Right kidney (tissue), 1 donor: ENCODE measurements at regions not wholly inside any gene's neighbourhood (a gene's known extent, or its start where the extent isn't known, plus 50 kb on each side); places are given as distances from the start of the nearest gene placed in this dataset.
"Not testable (repeated sequence)": the region's sequence is repeated elsewhere in the genome, so short reads cannot be mapped to it uniquely, and the experiment has no call there.

Experiments used
- DNase-seq: peaks from one replicate; pipeline ENCODE4 v3.0.0-alpha.2; 2016

DNA sequence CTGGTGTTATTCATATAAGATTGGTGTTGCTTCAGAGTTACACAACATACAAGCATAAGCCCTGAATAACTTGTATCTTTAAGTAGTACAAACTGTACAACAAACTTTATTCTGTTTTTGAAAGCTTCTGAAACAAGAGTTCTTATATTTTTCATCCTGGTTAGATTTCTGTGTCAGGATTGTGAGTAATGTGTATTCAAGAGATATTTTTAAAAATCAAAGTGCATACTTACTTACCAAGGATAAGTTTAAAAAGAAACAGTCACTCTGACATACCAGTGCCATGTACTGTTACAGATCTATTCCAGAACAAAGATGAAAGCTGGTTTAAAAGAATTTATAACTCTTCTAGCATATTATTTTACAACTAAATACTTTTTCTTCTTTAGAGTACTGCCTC lies 755.1 kb downstream of the ZPLD1 start:
- DNase-seq, result no peak

DNA sequence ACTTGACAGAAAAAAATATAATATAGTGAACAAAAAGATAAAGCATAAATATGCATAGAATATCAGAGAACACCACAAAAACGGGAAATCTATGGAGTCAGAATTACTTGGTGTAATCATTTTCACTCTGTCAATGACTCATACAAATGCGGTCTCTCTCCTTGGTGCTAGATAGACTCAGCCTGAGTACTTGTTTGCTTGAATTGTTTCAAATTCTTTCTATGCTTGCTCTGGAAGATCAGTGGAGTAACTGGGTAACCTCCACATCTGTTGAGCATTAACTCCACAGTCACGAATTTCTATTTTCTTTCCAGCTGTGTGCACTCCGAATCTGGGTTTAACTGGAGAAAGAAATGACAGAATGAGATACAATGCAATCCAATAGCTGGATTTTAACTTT lies 760.4 kb downstream of the ZPLD1 start:
- DNase-seq, result no peak

DNA sequence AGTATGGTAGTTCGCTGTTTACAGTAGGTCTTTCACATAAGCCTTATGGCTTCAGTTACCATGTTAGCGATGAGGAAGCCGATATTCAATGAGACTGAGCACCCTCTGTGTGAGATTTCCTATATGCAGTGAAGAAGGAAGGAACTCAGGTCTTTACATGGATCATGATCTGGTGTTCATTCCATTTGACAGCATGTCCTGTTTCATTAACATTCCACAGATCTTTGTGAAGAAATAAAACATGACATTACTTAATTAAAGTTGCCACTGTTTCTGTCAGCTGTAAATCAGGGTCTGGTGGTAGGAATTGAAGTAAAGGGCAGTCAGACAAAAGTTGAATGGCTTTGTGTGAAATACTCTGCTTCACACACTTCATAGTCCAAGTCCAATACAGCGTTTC lies 768.6 kb downstream of the ZPLD1 start:
- no peak for DNase-seq

DNA sequence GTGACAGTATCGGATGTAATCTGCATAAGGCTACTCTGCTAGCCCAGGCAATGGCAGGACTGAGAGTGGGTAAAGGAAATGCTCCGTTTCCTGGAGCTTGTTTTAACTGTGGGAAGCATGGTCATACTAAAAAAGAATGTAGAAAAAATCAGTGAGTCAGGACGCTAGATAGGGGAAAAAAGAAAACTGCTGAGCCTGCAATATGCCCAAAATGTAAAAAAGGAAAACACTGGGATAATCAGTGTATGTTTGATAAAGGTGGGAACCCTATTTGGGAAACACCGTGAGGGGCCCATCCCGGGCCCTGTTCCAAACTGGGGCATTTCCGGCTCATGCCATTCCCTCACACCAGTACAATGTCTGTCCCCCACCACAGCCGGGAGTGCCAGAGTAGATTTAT lies 775.8 kb downstream of the ZPLD1 start:
- no peak for DNase-seq

DNA sequence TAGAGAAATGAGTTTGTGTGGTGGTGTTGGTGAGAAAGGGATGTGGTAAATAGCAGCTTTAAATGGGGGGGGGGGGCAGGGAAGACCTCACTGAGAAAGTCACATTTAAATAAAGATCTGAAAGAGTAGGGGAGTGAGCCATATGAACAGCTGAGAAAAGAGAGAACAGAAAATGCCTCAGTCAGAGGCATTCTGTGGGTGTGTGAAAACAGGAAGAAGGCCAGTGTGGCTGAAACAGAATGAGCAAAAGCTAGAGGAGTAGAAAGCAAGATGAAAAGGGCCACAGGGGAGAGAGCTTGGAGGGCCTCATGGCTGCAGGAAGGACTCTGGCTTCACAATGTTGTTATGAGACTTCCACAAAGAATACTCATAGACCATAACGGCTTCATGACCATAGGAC lies 783.3 kb downstream of the ZPLD1 start:
- no peak for DNase-seq

DNA sequence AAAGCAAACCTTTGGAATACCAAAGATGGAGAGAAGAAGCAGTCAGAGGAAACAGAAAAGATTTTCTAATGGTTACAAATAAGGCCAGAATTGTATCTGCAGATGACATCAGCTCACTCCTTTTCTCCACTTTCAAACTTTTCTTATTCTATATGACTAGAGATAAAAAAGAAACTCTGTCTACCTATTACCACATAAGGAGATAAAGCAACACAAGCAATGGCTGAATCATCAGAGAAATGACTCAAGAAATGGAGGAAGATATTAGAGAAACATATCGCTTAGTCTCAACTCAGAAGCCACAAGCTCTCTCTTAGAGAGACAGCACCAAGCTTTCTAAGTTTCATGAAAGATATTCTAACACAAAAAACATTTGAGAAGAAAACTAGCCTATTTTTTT lies 784.0 kb downstream of the ZPLD1 start:
- DNase-seq, result no peak

DNA sequence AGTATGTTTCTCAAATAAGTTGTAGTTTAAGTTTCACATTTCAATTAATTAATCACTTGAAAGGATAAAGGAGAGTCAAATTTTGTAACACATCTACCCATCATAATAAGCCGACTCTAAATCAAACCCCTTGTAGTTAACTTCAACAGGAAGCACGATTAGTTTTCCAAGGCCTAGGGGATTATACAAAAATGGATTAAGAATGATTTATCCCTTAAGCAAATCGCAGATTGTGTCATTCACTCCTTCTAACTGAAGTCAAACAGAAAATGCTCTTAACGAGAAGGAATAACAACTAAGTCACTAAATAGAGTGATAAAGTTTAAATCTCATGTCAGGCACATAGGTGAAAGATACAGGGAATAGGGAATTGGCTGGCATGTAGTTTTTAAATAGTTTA lies 792.8 kb downstream of the ZPLD1 start:
- no peak for DNase-seq

DNA sequence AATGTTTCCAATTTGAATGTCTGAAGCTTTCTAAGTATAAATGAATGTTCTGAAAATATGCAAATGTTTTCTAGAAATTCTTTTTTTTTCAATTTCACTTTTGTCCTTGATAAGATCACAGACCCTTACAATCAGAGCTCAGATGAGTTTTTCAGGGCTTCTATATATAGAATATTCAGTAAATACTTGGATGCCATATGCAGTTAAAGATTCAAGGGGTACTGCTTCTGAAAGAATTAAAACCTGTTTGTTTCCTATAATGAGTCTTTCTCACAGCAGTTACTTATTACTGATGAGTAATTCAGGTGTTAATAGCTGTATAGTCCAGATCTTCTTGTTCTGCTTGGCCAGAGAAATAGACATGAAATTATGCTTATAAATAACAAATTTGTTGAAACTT lies 812.6 kb downstream of the ZPLD1 start:
- DNase-seq, result no peak

DNA sequence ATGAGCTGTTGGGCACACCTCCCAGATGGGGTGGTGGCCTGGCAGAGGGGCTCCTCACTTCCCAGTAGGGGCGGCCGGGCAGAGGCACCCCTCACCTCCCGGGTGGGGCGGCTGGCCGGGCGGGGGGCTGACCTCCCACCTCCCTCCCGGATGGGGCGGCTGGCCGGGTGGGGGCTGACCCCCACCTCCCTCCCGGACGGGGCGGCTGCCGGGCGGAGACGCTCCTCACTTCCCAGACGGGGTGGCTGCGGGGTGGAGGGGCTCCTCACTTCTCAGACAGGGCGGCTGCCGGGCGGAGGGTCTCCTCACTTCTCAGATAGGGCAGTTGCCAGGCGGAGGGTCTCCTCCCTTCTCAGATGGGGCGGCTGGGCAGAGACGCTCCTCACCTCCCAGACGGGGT lies 820.0 kb downstream of the ZPLD1 start:
- not testable (repeated sequence) for DNase-seq

DNA sequence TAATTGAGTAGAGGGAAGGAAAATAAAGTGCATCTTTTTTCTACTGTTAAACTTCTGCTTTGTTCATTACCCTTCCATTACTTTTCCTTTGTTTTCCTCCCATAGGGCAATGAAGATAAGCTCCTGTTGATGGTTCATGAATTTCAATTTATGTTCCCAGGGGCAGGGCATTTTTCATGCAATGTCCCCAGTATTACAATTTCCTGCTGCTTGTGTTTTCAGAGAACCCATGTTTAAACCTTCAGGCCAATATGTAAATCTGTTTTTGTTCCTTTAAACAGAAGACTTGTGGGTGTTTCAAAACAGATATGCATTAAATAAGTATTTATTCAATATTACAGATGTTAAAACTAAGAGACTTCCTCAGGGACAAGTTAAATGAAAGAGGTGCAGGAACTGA lies 834.5 kb downstream of the ZPLD1 start:
- DNase-seq, result no peak

DNA sequence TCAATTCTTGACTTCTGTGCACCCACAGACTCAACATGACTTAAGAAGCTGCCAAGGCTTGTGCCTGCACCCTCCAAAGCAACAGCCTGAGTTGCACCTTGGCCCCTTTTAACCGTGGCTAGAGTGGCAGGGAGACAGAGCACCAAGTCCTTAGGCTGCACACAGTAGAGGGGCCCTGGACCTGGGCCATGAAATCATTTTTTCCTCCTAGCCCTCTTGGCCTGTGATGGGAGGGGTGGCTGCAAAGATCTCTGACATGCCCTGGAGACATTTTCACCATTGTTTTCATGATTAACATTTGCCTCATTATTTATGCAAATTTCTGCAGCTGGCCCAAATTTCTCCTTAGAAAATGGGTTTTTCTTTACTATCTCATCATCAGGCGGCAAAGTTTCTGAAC lies 836.8 kb downstream of the ZPLD1 start:
- DNase-seq, result no peak

DNA sequence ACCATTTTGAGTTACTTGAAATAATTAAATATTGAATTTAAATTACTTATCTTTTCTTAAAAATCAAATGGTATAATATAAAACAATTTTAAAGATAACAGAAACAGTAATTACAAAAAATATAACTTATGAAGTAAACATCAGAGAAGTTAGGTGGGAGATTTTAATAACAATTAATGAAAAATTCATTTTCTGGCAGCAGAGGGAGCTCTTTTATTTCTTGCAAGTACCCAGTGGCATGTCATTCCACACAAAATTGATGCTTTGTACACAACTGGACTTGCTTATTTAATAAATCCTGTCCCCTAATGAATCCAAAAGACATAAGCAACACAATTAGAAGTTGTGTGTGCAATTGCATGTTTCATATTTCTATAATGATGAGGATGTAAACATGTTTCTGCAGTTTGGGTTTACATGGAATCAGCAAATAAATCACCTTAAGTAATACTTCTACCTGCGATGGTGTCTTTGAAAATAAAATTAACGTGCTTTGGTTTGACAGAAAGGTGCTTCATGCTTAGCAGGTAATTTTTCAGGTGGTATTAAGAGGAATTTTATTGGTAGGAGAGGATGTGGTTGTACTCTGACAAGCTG lies 861.3 kb downstream of the ZPLD1 start:
- DNase-seq, result peak; percentile 2

DNA sequence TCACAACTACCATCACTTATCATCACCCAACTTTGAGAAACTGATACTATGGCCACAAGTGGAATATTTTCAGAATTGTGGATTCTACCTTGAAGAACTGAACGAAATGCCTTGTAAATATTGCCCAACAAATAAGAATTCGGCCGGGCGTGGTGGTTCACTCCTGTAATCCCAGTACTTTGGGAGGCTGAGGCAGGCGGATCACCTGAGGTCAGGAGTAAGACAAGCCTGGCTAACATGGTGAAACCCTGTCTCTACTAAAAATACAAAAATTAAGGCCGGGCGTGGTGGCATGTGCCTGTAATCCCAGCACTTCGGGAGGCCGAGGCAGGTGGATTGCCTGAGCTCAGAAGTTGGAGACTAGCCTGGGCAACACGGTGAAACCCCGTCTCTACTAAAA lies 862.7 kb downstream of the ZPLD1 start:
- not testable (repeated sequence) for DNase-seq

DNA sequence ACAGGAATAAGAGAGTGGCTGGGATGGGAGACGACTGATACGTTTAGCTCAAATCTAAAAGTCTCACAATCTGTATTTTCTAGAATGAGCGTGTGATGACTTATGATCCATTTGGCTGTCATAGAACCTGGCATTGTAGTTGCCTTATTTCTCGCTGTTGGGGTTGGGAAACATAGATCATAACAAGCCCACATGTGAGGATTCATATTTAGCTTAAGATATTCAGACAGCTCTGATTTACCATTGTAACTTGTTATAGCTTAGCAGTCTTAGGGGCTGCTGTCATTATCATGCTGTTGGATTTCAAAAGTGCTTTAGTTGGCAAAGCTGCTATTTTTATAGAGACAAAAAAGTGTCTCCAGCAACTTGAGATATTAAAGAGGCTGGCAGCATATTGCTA lies 871.3 kb downstream of the ZPLD1 start:
- no peak for DNase-seq

DNA sequence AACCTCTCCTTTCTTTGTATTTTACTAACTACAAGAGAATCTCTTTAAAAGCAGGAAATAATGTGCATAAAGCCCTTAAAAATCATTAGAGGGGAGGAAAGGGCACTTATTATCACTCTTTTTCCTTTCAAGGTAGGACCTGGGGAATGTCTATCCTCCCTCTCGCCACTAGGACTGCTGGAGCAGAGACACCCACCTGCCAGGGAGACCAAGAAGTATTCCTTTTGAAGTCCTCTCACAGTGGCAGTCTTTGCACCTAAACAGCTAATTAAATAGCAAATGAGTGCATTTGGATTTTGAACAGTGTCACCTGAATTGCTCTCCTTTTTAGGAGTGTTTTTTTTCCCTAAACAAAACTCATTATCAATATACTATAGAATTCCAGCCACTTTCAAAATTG lies 874.1 kb downstream of the ZPLD1 start:
- DNase-seq, result no peak

DNA sequence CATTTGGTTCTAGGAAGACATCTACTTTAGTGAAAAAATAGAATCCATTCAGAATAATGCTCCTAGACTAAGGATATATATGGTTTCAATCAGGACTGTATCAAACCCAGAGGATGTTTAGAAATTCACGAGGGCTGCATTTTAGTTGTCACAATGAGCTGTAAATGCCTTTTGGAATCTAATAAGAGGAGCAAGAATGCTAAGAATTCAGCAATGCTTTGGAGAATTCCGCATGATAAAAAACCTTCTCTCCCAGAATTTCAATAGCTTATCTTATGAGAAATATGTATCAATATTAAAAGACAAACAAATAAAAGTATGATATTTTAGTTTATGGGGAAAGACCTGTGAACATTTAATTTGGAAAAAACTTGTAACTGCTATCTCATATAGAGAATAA lies 885.1 kb downstream of the ZPLD1 start:
- no peak for DNase-seq

DNA sequence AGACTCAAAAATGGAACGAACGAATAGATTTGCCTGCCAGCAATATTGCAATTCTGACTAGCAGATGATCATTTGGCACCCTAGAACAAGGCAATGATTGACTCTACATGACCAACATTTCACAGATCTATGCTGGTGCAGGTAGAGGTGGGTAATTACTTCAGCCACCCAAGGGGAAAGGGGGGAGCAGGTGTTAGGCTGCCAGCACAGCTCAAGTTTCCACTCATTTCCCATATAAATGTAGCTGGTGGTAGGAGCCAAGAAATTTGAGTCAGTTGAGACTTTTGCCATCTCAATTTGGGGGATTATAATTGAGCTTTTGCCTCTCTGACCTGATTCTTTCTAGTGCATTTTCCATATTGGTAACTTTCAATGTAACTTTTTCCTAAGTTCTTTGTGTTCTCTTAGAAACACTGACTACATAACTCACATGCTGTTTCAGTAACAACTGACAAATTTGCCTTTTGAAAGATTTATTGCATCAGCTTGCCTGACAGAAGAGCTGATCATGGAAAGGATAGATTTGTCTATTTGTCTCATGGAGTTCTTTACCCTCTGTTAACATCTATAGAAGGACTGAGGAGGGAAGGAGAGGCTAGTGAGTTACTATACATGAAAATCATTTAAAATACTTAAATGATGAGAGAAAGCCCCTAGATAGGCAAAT lies 902.5 kb downstream of the ZPLD1 start:
- no peak for DNase-seq

DNA sequence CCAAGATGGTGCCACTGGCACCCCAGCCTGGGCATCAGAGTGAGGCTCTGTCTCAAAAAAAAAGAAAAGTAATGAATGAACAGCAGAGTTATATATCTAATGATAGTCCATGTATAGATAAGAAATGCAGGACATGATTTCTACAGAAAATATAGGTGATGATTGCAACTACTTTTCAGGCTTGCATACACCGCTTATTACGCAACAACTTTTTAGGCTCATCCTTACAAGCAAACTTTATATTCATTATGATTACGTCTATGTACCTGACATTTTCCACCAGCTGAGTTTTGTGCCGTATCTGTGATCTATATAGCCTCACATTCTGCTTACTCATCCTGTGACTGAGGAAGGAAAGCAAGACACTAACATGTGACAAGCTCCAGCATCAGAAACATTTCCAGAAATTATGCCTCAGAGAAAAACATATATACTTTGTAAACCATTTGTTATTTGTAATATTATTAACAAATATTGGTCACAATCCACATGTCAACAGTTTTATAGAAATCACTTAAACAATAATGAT lies 906.3 kb downstream of the ZPLD1 start:
- DNase-seq, result no peak

DNA sequence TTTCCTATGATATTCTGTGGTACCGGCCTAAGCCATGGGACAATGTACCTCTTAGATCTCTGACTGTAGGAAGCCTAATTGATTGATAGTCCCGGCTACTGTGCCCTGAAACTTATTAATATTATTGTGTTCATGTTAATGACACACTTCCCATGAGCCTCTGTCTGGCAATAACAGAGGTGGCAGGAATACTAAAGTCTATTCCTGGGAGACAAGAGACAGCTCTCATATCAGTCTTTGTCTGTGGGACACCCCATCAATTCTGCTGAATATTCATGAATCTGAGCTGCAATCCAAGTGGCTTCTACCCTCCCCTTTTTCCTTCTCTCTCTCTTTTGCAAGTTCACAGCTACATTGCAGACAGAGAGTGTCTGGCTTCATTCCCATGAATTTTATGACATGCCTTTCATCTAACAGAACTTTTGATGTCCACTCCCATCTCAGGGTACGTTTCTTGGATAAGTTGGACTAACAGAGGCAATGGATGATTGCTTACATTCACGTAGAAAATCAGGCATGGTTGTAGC lies 907.5 kb downstream of the ZPLD1 start:
- DNase-seq, result no peak

DNA sequence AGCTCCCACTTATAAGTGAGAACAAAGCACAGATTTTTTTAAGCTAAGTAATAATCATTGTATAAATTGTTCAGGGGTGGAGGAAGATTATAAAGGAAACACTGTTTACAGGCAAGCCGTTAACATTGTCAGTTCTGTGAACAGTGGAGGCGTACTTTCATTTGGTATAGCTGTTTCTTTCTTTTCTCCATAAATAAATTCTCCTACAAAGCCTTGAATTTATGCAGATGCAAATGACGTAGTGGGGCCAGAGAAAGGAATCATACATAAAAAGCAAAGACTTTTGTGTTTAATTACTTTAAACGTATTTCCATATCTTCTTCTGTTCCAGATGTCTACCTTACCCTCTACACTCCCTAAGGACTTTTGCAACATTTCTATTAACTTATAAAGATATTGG lies 914.9 kb downstream of the ZPLD1 start:
- DNase-seq, result no peak

DNA sequence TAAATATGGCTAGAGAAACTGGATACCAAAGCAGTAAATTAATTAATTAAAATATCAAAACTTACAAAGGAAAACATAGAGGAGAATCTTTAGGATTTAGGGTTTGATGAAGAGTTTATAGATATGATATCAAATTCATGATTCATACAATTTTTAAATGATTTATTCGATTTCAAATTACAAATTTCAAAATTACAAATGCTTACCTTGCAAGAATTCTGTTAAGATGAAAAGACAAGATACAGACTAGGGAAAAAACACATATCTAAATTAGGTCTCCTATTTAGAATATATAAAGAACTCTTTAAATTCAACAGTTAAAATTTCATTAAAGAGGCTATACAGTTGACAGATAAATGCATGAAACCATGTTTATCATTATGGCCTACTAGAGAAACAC lies 930.7 kb downstream of the ZPLD1 start:
- no peak for DNase-seq

DNA sequence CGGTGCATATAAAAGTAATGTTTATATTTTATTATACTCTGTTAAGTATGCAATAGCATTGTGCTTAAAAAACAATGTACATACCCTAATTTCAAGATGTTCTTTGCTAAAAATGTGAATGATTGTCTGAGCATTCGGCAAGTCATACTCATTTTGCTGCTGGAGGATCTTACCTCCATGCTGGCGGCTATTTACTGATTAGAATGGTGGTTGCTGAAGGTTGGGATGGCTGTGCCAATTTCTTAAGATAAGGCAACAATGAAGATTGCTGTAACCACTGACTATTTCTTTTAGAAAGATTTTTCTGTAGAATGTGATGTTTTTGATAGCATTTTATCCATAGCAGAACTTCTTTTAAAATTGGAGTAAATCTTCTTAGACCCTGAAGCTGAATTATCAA lies 932.7 kb downstream of the ZPLD1 start:
- no peak for DNase-seq

DNA sequence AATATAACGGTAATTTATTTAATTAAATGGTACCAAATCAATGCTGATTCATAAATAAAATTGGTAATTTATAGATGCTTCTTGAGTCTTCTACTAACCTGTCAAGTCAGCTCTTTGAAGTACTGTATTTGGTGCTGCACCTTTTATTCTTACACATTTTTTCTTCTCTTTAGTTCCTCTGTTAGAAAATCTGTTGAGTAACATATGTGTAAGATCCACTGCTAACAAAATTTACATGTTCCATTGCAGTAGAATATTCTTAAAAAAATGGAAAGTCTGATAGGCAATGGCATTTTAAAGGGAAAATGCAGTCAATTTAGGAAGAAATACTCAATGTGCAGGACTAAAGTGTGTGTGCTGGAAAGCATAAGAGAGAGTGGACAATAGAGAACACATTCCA lies 936.6 kb downstream of the ZPLD1 start:
- no peak for DNase-seq

DNA sequence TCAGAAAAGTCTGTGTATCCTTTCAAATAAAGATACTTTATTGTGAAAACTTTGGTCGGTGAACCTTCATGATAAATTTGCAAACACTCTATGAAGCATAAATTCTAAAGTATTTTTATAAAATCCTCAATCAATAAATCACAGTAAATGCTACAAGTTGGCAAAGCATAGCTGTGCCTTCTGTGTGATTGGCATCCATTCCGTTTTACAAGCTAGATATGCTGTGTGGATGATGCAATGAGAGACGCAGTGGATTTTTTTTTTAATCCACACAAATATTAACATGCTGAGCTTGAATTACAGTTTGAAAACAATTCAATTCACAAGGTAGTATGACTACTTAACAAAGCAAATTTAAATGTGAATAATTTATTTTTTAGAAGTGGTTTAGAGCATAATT lies 937.2 kb downstream of the ZPLD1 start:
- DNase-seq, result no peak
